ENCODE measurements at regions not wholly inside any gene's neighbourhood (a gene's known extent, or its start where the extent isn't known, plus 50 kb on each side); places are given as distances from the start of the nearest gene placed in this dataset.

GRCh38 chr5:18117968-18118367 is 483.7 kb downstream of the TAF11L14 start:
- intact Hi-C loops (cut with micrococcal nuclease; ENCODE audit: unreplicated experiment) (no loop called here), in situ Hi-C loops (cut with HindIII; ENCODE audit: extremely low pct_ligation_motif_present, low pct_unique_long_range_greater_than_20kb) (no loop called here)
- TF ChIP-seq, protein P1, sequence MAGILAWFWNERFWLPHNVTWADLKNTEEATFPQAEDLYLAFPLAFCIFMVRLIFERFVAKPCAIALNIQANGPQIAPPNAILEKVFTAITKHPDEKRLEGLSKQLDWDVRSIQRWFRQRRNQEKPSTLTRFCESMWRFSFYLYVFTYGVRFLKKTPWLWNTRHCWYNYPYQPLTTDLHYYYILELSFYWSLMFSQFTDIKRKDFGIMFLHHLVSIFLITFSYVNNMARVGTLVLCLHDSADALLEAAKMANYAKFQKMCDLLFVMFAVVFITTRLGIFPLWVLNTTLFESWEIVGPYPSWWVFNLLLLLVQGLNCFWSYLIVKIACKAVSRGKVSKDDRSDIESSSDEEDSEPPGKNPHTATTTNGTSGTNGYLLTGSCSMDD (CRISPR knock-in tag; IDR thresholded peaks at IDR 0.05): no peak
- TF ChIP-seq NAIF1 (CRISPR knock-in tag; IDR thresholded peaks at IDR 0.05; ENCODE audit: borderline replicate concordance) (no peak), SAFB2 (CRISPR knock-in tag; IDR thresholded peaks at IDR 0.05; ENCODE audit: borderline replicate concordance, low read depth) (no peak), MED8 (CRISPR knock-in tag; IDR thresholded peaks at IDR 0.05; ENCODE audit: insufficient replicate concordance) (no peak), PREB (CRISPR knock-in tag; IDR thresholded peaks at IDR 0.05) (no peak), ZNF30 (CRISPR knock-in tag; IDR thresholded peaks at IDR 0.05) (no peak), RFX5 (IDR thresholded peaks at IDR 0.05; ENCODE audit: low read depth, low read length) (no peak), KDM2A (CRISPR knock-in tag; IDR thresholded peaks at IDR 0.05; ENCODE audit: borderline replicate concordance, low read depth) (no peak), IKZF1 (IDR thresholded peaks at IDR 0.05) (no peak)
- TF ChIP-seq, protein P2, sequence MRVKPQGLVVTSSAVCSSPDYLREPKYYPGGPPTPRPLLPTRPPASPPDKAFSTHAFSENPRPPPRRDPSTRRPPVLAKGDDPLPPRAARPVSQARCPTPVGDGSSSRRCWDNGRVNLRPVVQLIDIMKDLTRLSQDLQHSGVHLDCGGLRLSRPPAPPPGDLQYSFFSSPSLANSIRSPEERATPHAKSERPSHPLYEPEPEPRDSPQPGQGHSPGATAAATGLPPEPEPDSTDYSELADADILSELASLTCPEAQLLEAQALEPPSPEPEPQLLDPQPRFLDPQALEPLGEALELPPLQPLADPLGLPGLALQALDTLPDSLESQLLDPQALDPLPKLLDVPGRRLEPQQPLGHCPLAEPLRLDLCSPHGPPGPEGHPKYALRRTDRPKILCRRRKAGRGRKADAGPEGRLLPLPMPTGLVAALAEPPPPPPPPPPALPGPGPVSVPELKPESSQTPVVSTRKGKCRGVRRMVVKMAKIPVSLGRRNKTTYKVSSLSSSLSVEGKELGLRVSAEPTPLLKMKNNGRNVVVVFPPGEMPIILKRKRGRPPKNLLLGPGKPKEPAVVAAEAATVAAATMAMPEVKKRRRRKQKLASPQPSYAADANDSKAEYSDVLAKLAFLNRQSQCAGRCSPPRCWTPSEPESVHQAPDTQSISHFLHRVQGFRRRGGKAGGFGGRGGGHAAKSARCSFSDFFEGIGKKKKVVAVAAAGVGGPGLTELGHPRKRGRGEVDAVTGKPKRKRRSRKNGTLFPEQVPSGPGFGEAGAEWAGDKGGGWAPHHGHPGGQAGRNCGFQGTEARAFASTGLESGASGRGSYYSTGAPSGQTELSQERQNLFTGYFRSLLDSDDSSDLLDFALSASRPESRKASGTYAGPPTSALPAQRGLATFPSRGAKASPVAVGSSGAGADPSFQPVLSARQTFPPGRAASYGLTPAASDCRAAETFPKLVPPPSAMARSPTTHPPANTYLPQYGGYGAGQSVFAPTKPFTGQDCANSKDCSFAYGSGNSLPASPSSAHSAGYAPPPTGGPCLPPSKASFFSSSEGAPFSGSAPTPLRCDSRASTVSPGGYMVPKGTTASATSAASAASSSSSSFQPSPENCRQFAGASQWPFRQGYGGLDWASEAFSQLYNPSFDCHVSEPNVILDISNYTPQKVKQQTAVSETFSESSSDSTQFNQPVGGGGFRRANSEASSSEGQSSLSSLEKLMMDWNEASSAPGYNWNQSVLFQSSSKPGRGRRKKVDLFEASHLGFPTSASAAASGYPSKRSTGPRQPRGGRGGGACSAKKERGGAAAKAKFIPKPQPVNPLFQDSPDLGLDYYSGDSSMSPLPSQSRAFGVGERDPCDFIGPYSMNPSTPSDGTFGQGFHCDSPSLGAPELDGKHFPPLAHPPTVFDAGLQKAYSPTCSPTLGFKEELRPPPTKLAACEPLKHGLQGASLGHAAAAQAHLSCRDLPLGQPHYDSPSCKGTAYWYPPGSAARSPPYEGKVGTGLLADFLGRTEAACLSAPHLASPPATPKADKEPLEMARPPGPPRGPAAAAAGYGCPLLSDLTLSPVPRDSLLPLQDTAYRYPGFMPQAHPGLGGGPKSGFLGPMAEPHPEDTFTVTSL (CRISPR knock-in tag; IDR thresholded peaks at IDR 0.05; ENCODE audit: borderline replicate concordance): no peak
- TF ChIP-seq, protein P3, sequence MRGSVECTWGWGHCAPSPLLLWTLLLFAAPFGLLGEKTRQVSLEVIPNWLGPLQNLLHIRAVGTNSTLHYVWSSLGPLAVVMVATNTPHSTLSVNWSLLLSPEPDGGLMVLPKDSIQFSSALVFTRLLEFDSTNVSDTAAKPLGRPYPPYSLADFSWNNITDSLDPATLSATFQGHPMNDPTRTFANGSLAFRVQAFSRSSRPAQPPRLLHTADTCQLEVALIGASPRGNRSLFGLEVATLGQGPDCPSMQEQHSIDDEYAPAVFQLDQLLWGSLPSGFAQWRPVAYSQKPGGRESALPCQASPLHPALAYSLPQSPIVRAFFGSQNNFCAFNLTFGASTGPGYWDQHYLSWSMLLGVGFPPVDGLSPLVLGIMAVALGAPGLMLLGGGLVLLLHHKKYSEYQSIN (CRISPR knock-in tag; IDR thresholded peaks at IDR 0.05; ENCODE audit: borderline replicate concordance): no peak
- Histone ChIP-seq H3K27me3 (ENCODE audit: control insufficient read depth in 1 of 2, insufficient read depth in 2 of 2, low read length in 2 of 2) (no peaks in the 10 kb centered on the region; a peak in 1 of 5 replicates), H4K20me1 (ENCODE audit: insufficient read depth, low read length) (no peaks in the 10 kb centered on the region), H3K79me2 (ENCODE audit: insufficient read depth, low read length) (no peaks in the 10 kb centered on the region), H3K9me3 (ENCODE audit: low read length) (peaks cover 93% of the 10 kb centered on the region), H3K9ac (ENCODE audit: insufficient read depth, low read depth, low read length) (no peak overlapping the region), H3K4me2 (ENCODE audit: low read depth, low read length) (no peak overlapping the region), H3K27ac (ENCODE audit: extremely low read length, insufficient read depth, low read length) (no peak overlapping the region), H3K4me1 (ENCODE audit: insufficient read depth, low read length) (no peaks in the 10 kb centered on the region), H2AFZ (ENCODE audit: low read length) (no peak overlapping the region), H3K36me3 (replicated peaks in 1 of 2; ENCODE audit: control insufficient read depth in 1 of 2, insufficient read depth in 2 of 2, low read length in 2 of 2) (no peaks in the 10 kb centered on the region), H3K4me3 (replicated peaks in 1 of 3; ENCODE audit: insufficient read depth in 1 of 3, low read depth in 2 of 3, low read length in 3 of 3) (no peak overlapping the region)
- DNase-seq (ENCODE audit: low spot score) (no peak), ATAC-seq (no peak), FAIRE-seq (no peak)
- POLR2A ChIA-PET: no interaction called here
- 23% methylated on average over 2 of the region's 2 CpGs for WGBS (ENCODE audit: low lambda C conversion rate)
- BruUV-seq (replicated peaks): no TSS peak
- CTCF ChIA-PET (ENCODE audit: low intra/inter-chr PET ratio, low total read pairs): no interaction called here

All from HepG2 (cell line).